ENCODE measurements at regions not wholly inside any gene's neighbourhood (a gene's known extent, or its start where the extent isn't known, plus 50 kb on each side); places are given as distances from the start of the nearest gene placed in this dataset.

- DNase-seq, result no peak
Observed at GRCh38 chr21:15367061-15367626, 302.3 kb upstream of the NRIP1 start.

GRCh38 chr21:15370462-15370975 is 305.7 kb upstream of the NRIP1 start:
- DNase-seq, result no peak

- no peak for DNase-seq
Observed at GRCh38 chr21:15373941-15374340, 309.1 kb upstream of the NRIP1 start.

- DNase-seq, result no peak
Observed at GRCh38 chr21:15379776-15380175, 315.0 kb upstream of the NRIP1 start.

GRCh38 chr21:15383588-15383987 is 318.8 kb upstream of the NRIP1 start:
- no peak for DNase-seq

- no peak for DNase-seq
Observed at GRCh38 chr21:15390049-15390448, 325.2 kb upstream of the NRIP1 start.

- DNase-seq, result no peak
Observed at GRCh38 chr21:15397258-15397657, 332.5 kb upstream of the NRIP1 start.

GRCh38 chr21:15400905-15401304 is 328.9 kb upstream of the USP25 start:
- no peak for DNase-seq

- DNase-seq, result no peak
Observed at GRCh38 chr21:15401331-15401730, 328.5 kb upstream of the USP25 start.

GRCh38 chr21:15405214-15405613 is 324.6 kb upstream of the USP25 start:
- DNase-seq, result no peak

- no peak for DNase-seq
Observed at GRCh38 chr21:15406791-15407190, 323.0 kb upstream of the USP25 start.

- no peak for DNase-seq
Observed at GRCh38 chr21:15407585-15407984, 322.2 kb upstream of the USP25 start.

GRCh38 chr21:15408089-15408488 is 321.7 kb upstream of the USP25 start:
- DNase-seq, result no peak

- DNase-seq, result no peak
Observed at GRCh38 chr21:15409031-15409430, 320.8 kb upstream of the USP25 start.

GRCh38 chr21:15410853-15411252 is 318.9 kb upstream of the USP25 start:
- DNase-seq, result no peak

- no peak for DNase-seq
Observed at GRCh38 chr21:15414057-15414456, 315.7 kb upstream of the USP25 start.

GRCh38 chr21:15415541-15416261 is 314.1 kb upstream of the USP25 start:
- DNase-seq, result no peak

- no peak for DNase-seq
Observed at GRCh38 chr21:15421441-15421881, 308.3 kb upstream of the USP25 start.

- no peak for DNase-seq
Observed at GRCh38 chr21:15421947-15422346, 307.8 kb upstream of the USP25 start.

- DNase-seq, result no peak
Observed at GRCh38 chr21:15422783-15423182, 307.0 kb upstream of the USP25 start.

GRCh38 chr21:15423676-15424445 is 305.9 kb upstream of the USP25 start:
- no peak for DNase-seq

GRCh38 chr21:15425049-15425448 is 304.7 kb upstream of the USP25 start:
- no peak for DNase-seq
